ENCODE measurements at regions not wholly inside any gene's neighbourhood (a gene's known extent, or its start where the extent isn't known, plus 50 kb on each side); places are given as distances from the start of the nearest gene placed in this dataset.

- TF ChIP-seq, protein P1, sequence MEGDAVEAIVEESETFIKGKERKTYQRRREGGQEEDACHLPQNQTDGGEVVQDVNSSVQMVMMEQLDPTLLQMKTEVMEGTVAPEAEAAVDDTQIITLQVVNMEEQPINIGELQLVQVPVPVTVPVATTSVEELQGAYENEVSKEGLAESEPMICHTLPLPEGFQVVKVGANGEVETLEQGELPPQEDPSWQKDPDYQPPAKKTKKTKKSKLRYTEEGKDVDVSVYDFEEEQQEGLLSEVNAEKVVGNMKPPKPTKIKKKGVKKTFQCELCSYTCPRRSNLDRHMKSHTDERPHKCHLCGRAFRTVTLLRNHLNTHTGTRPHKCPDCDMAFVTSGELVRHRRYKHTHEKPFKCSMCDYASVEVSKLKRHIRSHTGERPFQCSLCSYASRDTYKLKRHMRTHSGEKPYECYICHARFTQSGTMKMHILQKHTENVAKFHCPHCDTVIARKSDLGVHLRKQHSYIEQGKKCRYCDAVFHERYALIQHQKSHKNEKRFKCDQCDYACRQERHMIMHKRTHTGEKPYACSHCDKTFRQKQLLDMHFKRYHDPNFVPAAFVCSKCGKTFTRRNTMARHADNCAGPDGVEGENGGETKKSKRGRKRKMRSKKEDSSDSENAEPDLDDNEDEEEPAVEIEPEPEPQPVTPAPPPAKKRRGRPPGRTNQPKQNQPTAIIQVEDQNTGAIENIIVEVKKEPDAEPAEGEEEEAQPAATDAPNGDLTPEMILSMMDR (IDR thresholded peaks at IDR 0.05; ENCODE audit: low read depth, low read length, missing input control), result no peak
- TF ChIP-seq MAX (IDR thresholded peaks at IDR 0.05) (no peak), SP1 (IDR thresholded peaks at IDR 0.05) (no peak), JUND (IDR thresholded peaks at IDR 0.05) (no peak), ATF3 (IDR thresholded peaks at IDR 0.05) (no peak), ZBTB33 (IDR thresholded peaks at IDR 0.05) (no peak), YY1 (IDR thresholded peaks at IDR 0.05) (no peak), GABPA (IDR thresholded peaks at IDR 0.05 in 1 of 2, conservative IDR thresholded peaks at IDR 0.05 in 1 of 2) (no peak), REST (IDR thresholded peaks at IDR 0.05) (no peak), RAD21 (IDR thresholded peaks at IDR 0.05) (no peak), TAF1 (conservative IDR thresholded peaks at IDR 0.05) (no peak)
Observed at GRCh38 chr6:104606361-104606760, 253.4 kb downstream of the HACE1 start.

Measured in liver (tissue), 3 donors.